ENCODE measurements at regions not wholly inside any gene's neighbourhood (a gene's known extent, or its start where the extent isn't known, plus 50 kb on each side); places are given as distances from the start of the nearest gene placed in this dataset.

DNA sequence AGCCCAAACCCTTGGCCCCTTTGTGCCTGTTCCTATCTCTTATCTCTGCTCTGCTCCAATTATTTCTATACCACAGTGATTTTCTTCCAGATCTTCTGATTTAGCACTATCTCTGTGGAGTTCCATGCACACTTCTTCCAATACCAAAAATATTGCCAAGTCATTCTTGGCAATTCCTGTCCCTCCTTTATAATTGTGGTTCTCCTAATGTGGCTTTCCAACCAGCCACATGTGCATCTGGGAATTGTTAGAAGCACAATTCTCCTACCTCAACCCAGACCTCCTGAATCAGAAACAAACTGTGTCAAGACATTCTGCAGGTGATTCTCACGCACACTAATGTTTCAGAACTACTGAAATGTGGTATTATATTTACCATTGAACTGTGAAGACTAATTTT is 447.8 kb upstream of the IGFBP3 start:
- Histone ChIP-seq H3K27ac (ENCODE audit: low read length in 2 of 2) (no peak overlapping the region), H4K20me1 (ENCODE audit: control insufficient read depth, insufficient read depth, low read length, poor library complexity, severe bottlenecking) (no peaks in the 10 kb centered on the region), H3K79me2 (ENCODE audit: control insufficient read depth, insufficient read depth, low read length) (no peaks in the 10 kb centered on the region), H3K4me2 (replicated peaks; ENCODE audit: low read depth, low read length, poor library complexity, severe bottlenecking) (no peak overlapping the region), H3K4me3 (ENCODE audit: control extremely low read depth in 1 of 5, extremely low read depth in 1 of 5, insufficient read depth in 1 of 5, low read depth in 2 of 5, low read length in 4 of 5) (no peak overlapping the region), H3K9me3 (ENCODE audit: control extremely low read depth in 1 of 3, control insufficient read depth in 2 of 3, insufficient read depth in 1 of 3, low read length in 2 of 3) (no peaks in the 10 kb centered on the region), H3K27me3 (replicated peaks in 1 of 4; ENCODE audit: control extremely low read depth in 1 of 4, control insufficient read depth in 3 of 4, insufficient read depth in 4 of 4, low read length in 3 of 4) (no peaks in the 10 kb centered on the region), H3K9ac (ENCODE audit: low read length) (no peak overlapping the region), H3K4me1 (ENCODE audit: control insufficient read depth in 2 of 2, insufficient read depth in 2 of 2, low read length in 2 of 2) (no peaks in the 10 kb centered on the region), H3K36me3 (replicated peaks in 1 of 2; ENCODE audit: control extremely low read depth in 1 of 2, control insufficient read depth in 1 of 2, extremely low read depth in 1 of 2, insufficient read depth in 2 of 2, low read length in 1 of 2) (no peaks in the 10 kb centered on the region), H2AFZ (ENCODE audit: insufficient read depth, low read depth, low read length, poor library complexity, severe bottlenecking) (no peak overlapping the region)
- no peak for TF ChIP-seq CTCF (IDR thresholded peaks at IDR 0.05)
- no peak for TF ChIP-seq EZH2 (IDR thresholded peaks at IDR 0.05; ENCODE audit: borderline replicate concordance, insufficient read depth, low read depth, low read length, poor library complexity, severe bottlenecking)
- Mint-ChIP-seq H3K27ac (no peak overlapping the region), H3K4me3 (no peak overlapping the region), H3K4me1 (no peaks in the 10 kb centered on the region), H3K27me3 (no peaks in the 10 kb centered on the region), H3K9me3 (ENCODE audit: insufficient read depth) (no peaks in the 10 kb centered on the region)
- CTCF ChIA-PET: no interaction called here
- intact Hi-C loops (cut with micrococcal nuclease): no loop called here
- WGBS (ENCODE audit: insufficient coverage): no CpG with 5 or more reads among the region's 1 CpG
- POLR2A ChIA-PET: no interaction called here
- DNase-seq (no peak), ATAC-seq (ENCODE audit: low read depth) (no peak)

DNA sequence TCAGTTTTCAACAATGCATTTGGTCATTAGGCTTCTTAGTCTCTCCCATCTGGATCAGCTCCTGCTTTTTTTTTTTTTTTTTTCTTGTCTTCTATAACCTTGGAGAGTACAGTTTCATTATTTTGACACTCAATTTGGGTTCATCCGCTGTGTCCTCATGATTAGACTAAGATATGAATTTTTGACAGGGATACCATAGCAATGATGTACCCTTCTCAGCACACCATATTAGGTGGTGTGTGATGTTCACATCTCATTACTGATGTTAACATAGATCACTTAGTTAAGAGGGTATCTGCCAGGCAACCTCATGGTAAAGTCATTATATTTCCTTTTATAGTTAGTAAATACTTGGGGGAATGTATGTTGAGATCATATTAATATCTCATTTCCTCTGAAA is 445.5 kb upstream of the IGFBP3 start:
- Mint-ChIP-seq H3K9me3 (ENCODE audit: insufficient read depth) (no peaks in the 10 kb centered on the region), H3K4me1 (no peaks in the 10 kb centered on the region), H3K4me3 (no peak overlapping the region), H3K27ac (no peak overlapping the region), H3K27me3 (no peaks in the 10 kb centered on the region)
- TF ChIP-seq CTCF (IDR thresholded peaks at IDR 0.05) (no peak), EZH2 (IDR thresholded peaks at IDR 0.05; ENCODE audit: borderline replicate concordance, insufficient read depth, low read depth, low read length, poor library complexity, severe bottlenecking) (no peak)
- Histone ChIP-seq H3K79me2 (ENCODE audit: control insufficient read depth, insufficient read depth, low read length) (no peaks in the 10 kb centered on the region), H3K9me3 (ENCODE audit: control extremely low read depth in 1 of 3, control insufficient read depth in 2 of 3, insufficient read depth in 1 of 3, low read length in 2 of 3) (no peaks in the 10 kb centered on the region), H2AFZ (ENCODE audit: insufficient read depth, low read depth, low read length, poor library complexity, severe bottlenecking) (no peak overlapping the region), H3K4me1 (ENCODE audit: control insufficient read depth in 2 of 2, insufficient read depth in 2 of 2, low read length in 2 of 2) (no peaks in the 10 kb centered on the region), H4K20me1 (ENCODE audit: control insufficient read depth, insufficient read depth, low read length, poor library complexity, severe bottlenecking) (no peaks in the 10 kb centered on the region), H3K36me3 (replicated peaks in 1 of 2; ENCODE audit: control extremely low read depth in 1 of 2, control insufficient read depth in 1 of 2, extremely low read depth in 1 of 2, insufficient read depth in 2 of 2, low read length in 1 of 2) (no peaks in the 10 kb centered on the region), H3K27me3 (replicated peaks in 1 of 4; ENCODE audit: control extremely low read depth in 1 of 4, control insufficient read depth in 3 of 4, insufficient read depth in 4 of 4, low read length in 3 of 4) (no peaks in the 10 kb centered on the region), H3K4me3 (ENCODE audit: control extremely low read depth in 1 of 5, extremely low read depth in 1 of 5, insufficient read depth in 1 of 5, low read depth in 2 of 5, low read length in 4 of 5) (no peak overlapping the region), H3K9ac (ENCODE audit: low read length) (no peak overlapping the region), H3K27ac (ENCODE audit: low read length in 2 of 2) (no peak overlapping the region), H3K4me2 (replicated peaks; ENCODE audit: low read depth, low read length, poor library complexity, severe bottlenecking) (no peak overlapping the region)
- CTCF ChIA-PET: no interaction called here
- no peak for DNase-seq
- intact Hi-C loops (cut with micrococcal nuclease): no loop called here
- WGBS (ENCODE audit: insufficient coverage): no CpG with 5 or more reads among the region's 1 CpG
- POLR2A ChIA-PET: no interaction called here
- ATAC-seq (ENCODE audit: low read depth): no peak
